OCI-LY7 (cell line): ENCODE measurements at regions not wholly inside any gene's neighbourhood (a gene's known extent, or its start where the extent isn't known, plus 50 kb on each side); places are given as distances from the start of the nearest gene placed in this dataset.
"Not testable (repeated sequence)": the region's sequence is repeated elsewhere in the genome, so short reads cannot be mapped to it uniquely, and the experiment has no call there.

Experiments
- BruUV-seq: library from RNA; stranded (reverse); fragments of 400-500 nt; replicated peaks from 2 replicates; lab custom pipeline; 2021; lab: Mats Ljungman, UMichigan
- CTCF ChIA-PET: fragments of 300-600 bp; sonication (Branson Sonifier 250); formaldehyde crosslinking; loops from one replicate; lab custom pipeline; 2022; ENCODE audit warnings: antibody characterized with exemption; ENCODE audit not compliant: unreplicated experiment; lab: Charles Lee
- POLR2A ChIA-PET: fragments of 300-600 bp; sonication (Branson Sonifier 250); formaldehyde crosslinking; loops from one replicate; lab custom pipeline; 2022; ENCODE audit warnings: antibody characterized with exemption; lab: Charles Lee
- DNase-seq: peaks from one replicate; pipeline ENCODE4 v3.0.0-alpha.2; 2015; ENCODE audit warnings: low spot score
- H2AFZ ChIP-seq: fragments of 200-600 bp; sonication (generic), shearing (Covaris generic); 2 replicates; pipeline ENCODE4 v1.6.1; 2014; ENCODE audit warnings: mild to moderate bottlenecking, antibody characterized with exemption, low read length, moderate library complexity
- H3K27ac ChIP-seq: fragments of 200-600 bp; sonication (generic); 2 replicates; pipeline ENCODE4 v1.5.1; 2014; ENCODE audit warnings: mixed run types, low read depth, mild to moderate bottlenecking, moderate library complexity, low read length, inconsistent platforms; ENCODE audit not compliant: poor library complexity, severe bottlenecking
- H3K36me3 ChIP-seq: fragments of 200-600 bp; sonication (generic); 2 replicates; pipeline ENCODE4 v1.6.1; 2014; ENCODE audit warnings: mild to moderate bottlenecking, antibody characterized with exemption, low read length, moderate library complexity, mixed read lengths; ENCODE audit not compliant: insufficient read depth
- H3K4me1 ChIP-seq: fragments of 200-600 bp; sonication (generic); 2 replicates; pipeline ENCODE4 v1.5.1; 2014; ENCODE audit warnings: mild to moderate bottlenecking, low read length; ENCODE audit not compliant: insufficient read depth, poor library complexity, severe bottlenecking
- H3K4me2 ChIP-seq: fragments of 200-600 bp; sonication (generic); 2 replicates; pipeline ENCODE4 v1.6.1; 2014; ENCODE audit warnings: mild to moderate bottlenecking, low read length
- H3K4me3 ChIP-seq: fragments of 200-600 bp; sonication (generic); 2 replicates; pipeline ENCODE4 v1.5.1; 2014; ENCODE audit warnings: mild to moderate bottlenecking, low read depth, low read length; ENCODE audit not compliant: poor library complexity, severe bottlenecking
- H3K79me2 ChIP-seq: fragments of 200-600 bp; sonication (generic); 2 replicates; pipeline ENCODE4 v1.6.1; 2016; ENCODE audit warnings: low read depth, mild to moderate bottlenecking, low read length, moderate library complexity, mixed read lengths; ENCODE audit not compliant: insufficient read depth
- H3K9me2 ChIP-seq: fragments of 200-600 bp; sonication (generic); 2 replicates; pipeline ENCODE4 v1.6.1; 2016; ENCODE audit warnings: mild to moderate bottlenecking, low read length, mixed read lengths; ENCODE audit not compliant: insufficient read depth
- H3K9me3 ChIP-seq: fragments of 200-600 bp; sonication (generic); 2 replicates; pipeline ENCODE4 v1.6.1; 2014; ENCODE audit warnings: mild to moderate bottlenecking, mixed run types, low read length, mixed read lengths
- H4K20me1 ChIP-seq: fragments of 200-600 bp; sonication (generic); 2 replicates; pipeline ENCODE4 v1.6.1; 2014; ENCODE audit warnings: mild to moderate bottlenecking, antibody characterized with exemption, low read length, moderate library complexity, mixed read lengths; ENCODE audit not compliant: insufficient read depth
- CTCF ChIP-seq: fragments of 200-600 bp; sonication (generic); conservative IDR thresholded peaks from 2 replicates; pipeline ENCODE4 v1.5.1; 2014; ENCODE audit warnings: mild to moderate bottlenecking, antibody characterized with exemption, low read length, moderate library complexity, mixed read lengths
- EZH2phosphoT487 ChIP-seq: fragments of 200-600 bp; sonication (generic); IDR thresholded peaks from 2 replicates; pipeline ENCODE4 v1.6.1; 2018; ENCODE audit warnings: low read depth, borderline replicate concordance, mild to moderate bottlenecking, mixed run types, antibody characterized with exemption, low read length, moderate library complexity, mixed read lengths
- intact Hi-C: fragments of 100-400 bp; cut with micrococcal nuclease; formaldehyde crosslinking; loops from one replicate; pipeline ENCODE4 v1.10.0; 2022; ENCODE audit not compliant: unreplicated experiment

GRCh38 chr3:35144011-35144410 lies 495.3 kb upstream of the ARPP21 start:
- H3K4me1 ChIP-seq: no peaks in the 10 kb centered on the region
- no TSS peak for BruUV-seq
- no peaks in the 10 kb centered on the region for H3K9me3 ChIP-seq
- H4K20me1 ChIP-seq: no peaks in the 10 kb centered on the region
- ChIA-PET CTCF (interaction anchor here (1.1 kb wide), 1 partner anchor 18 kb away, joined by 3 read pairs; no protein-coding TSS in a partner anchor), POLR2A (no interaction called here)
- H2AFZ ChIP-seq: no peak overlapping the region
- intact Hi-C loops: no loop called here
- no peaks in the 10 kb centered on the region for H3K9me2 ChIP-seq
- H3K4me2 ChIP-seq: no peak overlapping the region
- H3K79me2 ChIP-seq: no peaks in the 10 kb centered on the region
- H3K27ac ChIP-seq: no peak overlapping the region
- no peaks in the 10 kb centered on the region for H3K36me3 ChIP-seq
- TF ChIP-seq EZH2phosphoT487 (no peak), CTCF (no peak)
- H3K4me3 ChIP-seq: no peak overlapping the region
- no peak for DNase-seq

GRCh38 chr3:35146256-35147035 lies 492.9 kb upstream of the ARPP21 start:
- DNase-seq, H2AFZ ChIP-seq, H3K36me3 ChIP-seq, BruUV-seq, CTCF ChIA-PET, H3K4me2 ChIP-seq, H3K9me3 ChIP-seq, H3K79me2 ChIP-seq, intact Hi-C loops, H4K20me1 ChIP-seq, H3K27ac ChIP-seq, H3K4me3 ChIP-seq, H3K4me1 ChIP-seq, H3K9me2 ChIP-seq: not testable (repeated sequence)
- POLR2A ChIA-PET: interaction anchor here (0.7 kb wide), 1 partner anchor 24 kb away, joined by 3 read pairs; no protein-coding TSS in a partner anchor

GRCh38 chr3:35183927-35184675 lies 455.2 kb upstream of the ARPP21 start:
- Histone ChIP-seq H3K36me3 (no peaks in the 10 kb centered on the region), H4K20me1 (no peaks in the 10 kb centered on the region), H3K79me2 (no peaks in the 10 kb centered on the region), H3K27ac (no peak overlapping the region), H3K9me3 (no peaks in the 10 kb centered on the region), H3K4me2 (no peak overlapping the region), H2AFZ (no peak overlapping the region), H3K9me2 (no peaks in the 10 kb centered on the region), H3K4me1 (no peaks in the 10 kb centered on the region), H3K4me3 (no peak overlapping the region)
- no peak for TF ChIP-seq EZH2phosphoT487
- no peak for TF ChIP-seq CTCF
- ChIA-PET POLR2A (interaction anchor here (0.9 to 1.0 kb wide), 3 partner anchors 15 to 20 kb away, joined by 3 to 6 read pairs (median 3); no protein-coding TSS in a partner anchor), CTCF (no interaction called here)
- DNase-seq: no peak
- intact Hi-C loops: no loop called here
- BruUV-seq: no TSS peak
